ENCODE measurements at regions not wholly inside any gene's neighbourhood (a gene's known extent, or its start where the extent isn't known, plus 50 kb on each side); places are given as distances from the start of the nearest gene placed in this dataset.

GRCh38 chr16:50947826-50948225 lies 203.2 kb downstream of the SALL1 start:
- no peaks in the 10 kb centered on the region for H3K36me3 ChIP-seq (ENCODE audit: control insufficient read depth, insufficient read depth, low read length)
- no peak overlapping the region for H4K8ac ChIP-seq (ENCODE audit: low read depth in 2 of 2, low read length in 2 of 2)
- CTCF ChIA-PET = no interaction called here
- ATAC-seq (ENCODE audit: low read depth) = no peak
- H3K9me3 ChIP-seq (ENCODE audit: control insufficient read depth, insufficient read depth, low read length) = no peaks in the 10 kb centered on the region
- H4K5ac ChIP-seq (ENCODE audit: low read depth, low read length) = no peak overlapping the region
- intact Hi-C loops (cut with micrococcal nuclease) (no loop called here), dilution Hi-C loops (cut with HindIII; ENCODE audit: low sequenced_read_pairs, unreplicated experiment) (no loop called here), in situ Hi-C loops (cut with MboI; ENCODE audit: low sequenced_read_pairs) (no loop called here)
- no peak overlapping the region for H3K4me3 ChIP-seq (ENCODE audit: insufficient read depth, low read depth, low read length)
- H3K27me3 ChIP-seq (ENCODE audit: control insufficient read depth, insufficient read depth, low read length) = no peaks in the 10 kb centered on the region
- H2BK15ac ChIP-seq (ENCODE audit: low read depth, low read length) = no peak overlapping the region
- H3K9me1 ChIP-seq (ENCODE audit: insufficient read depth, low read length) = no peaks in the 10 kb centered on the region
- no peak for DNase-seq
- H3K4me1 ChIP-seq (ENCODE audit: control insufficient read depth, insufficient read depth, low read length) = no peaks in the 10 kb centered on the region
- H3K14ac ChIP-seq (replicated peaks; ENCODE audit: low read depth, low read length) = no peak overlapping the region
- TF ChIP-seq ELK1 (IDR thresholded peaks at IDR 0.05; ENCODE audit: borderline replicate concordance, low read depth, low read length) (no peak), USF2 (IDR thresholded peaks at IDR 0.05; ENCODE audit: low read depth, low read length) (no peak), MAFK (IDR thresholded peaks at IDR 0.05; ENCODE audit: low read depth, low read length) (no peak), CEBPB (IDR thresholded peaks at IDR 0.05; ENCODE audit: low read depth, low read length) (no peak)
- BruUV-seq (replicated peaks) = no TSS peak
- H4K20me1 ChIP-seq (ENCODE audit: insufficient read depth, low read length) = no peaks in the 10 kb centered on the region
- H3K4ac ChIP-seq (ENCODE audit: low read depth, low read length) = no peak overlapping the region
- H4K91ac ChIP-seq (ENCODE audit: insufficient read depth, low read depth, low read length) = no peak overlapping the region
- no peak overlapping the region for H3K56ac ChIP-seq (ENCODE audit: extremely low read depth, insufficient read depth, low read length)
- no peaks in the 10 kb centered on the region for H3K79me1 ChIP-seq (ENCODE audit: low read depth in 1 of 2, low read length in 2 of 2)
- no peak overlapping the region for H3K23ac ChIP-seq (ENCODE audit: low read depth, low read length)
- no peak overlapping the region for H3K9ac ChIP-seq (ENCODE audit: low read depth, low read length)
- no CpG with 5 or more reads among the region's 1 CpG for WGBS, 2 experiments (ENCODE audit: extremely low coverage in 2 of 2, insufficient read length in 1 of 2)
- no peak overlapping the region for H2BK5ac ChIP-seq (ENCODE audit: low read depth, low read length, poor library complexity, severe bottlenecking)
- H2AFZ ChIP-seq (replicated peaks; ENCODE audit: low read length, poor library complexity) = no peak overlapping the region
- H3K27ac ChIP-seq (ENCODE audit: insufficient read depth, low read length) = no peak overlapping the region
- no peak overlapping the region for H3K18ac ChIP-seq (ENCODE audit: low read depth, low read length)
- no peak overlapping the region for H2AK5ac ChIP-seq (ENCODE audit: low read depth, low read length)
- no peak overlapping the region for H3K4me2 ChIP-seq (ENCODE audit: low read depth, low read length)
- H2BK120ac ChIP-seq (ENCODE audit: low read depth, low read length) = no peak overlapping the region
- no peak overlapping the region for H2BK20ac ChIP-seq (ENCODE audit: low read depth, low read length)
- POLR2A ChIA-PET (ENCODE audit: unreplicated experiment) = no interaction called here
- H2AK9ac ChIP-seq (replicated peaks; ENCODE audit: low read depth, low read length, poor library complexity) = no peak overlapping the region

All from IMR-90 (cell line).